SK-N-MC (cell line): ENCODE measurements at regions not wholly inside any gene's neighbourhood (a gene's known extent, or its start where the extent isn't known, plus 50 kb on each side); places are given as distances from the start of the nearest gene placed in this dataset.
"Not testable (repeated sequence)": the region's sequence is repeated elsewhere in the genome, so short reads cannot be mapped to it uniquely, and the experiment has no call there.

Source experiments
- EZH2 ChIP-seq: fragments of 200-600 bp; sonication (generic); IDR thresholded peaks from one replicate; pipeline ENCODE4 v1.6.1; 2017; ENCODE audit warnings: antibody characterized with exemption
- POLR2AphosphoS5 ChIP-seq: IDR thresholded peaks from 2 replicates; pipeline ENCODE4 v1.6.1; 2012; ENCODE audit warnings: mild to moderate bottlenecking, low read depth, low read length, borderline replicate concordance

DNA sequence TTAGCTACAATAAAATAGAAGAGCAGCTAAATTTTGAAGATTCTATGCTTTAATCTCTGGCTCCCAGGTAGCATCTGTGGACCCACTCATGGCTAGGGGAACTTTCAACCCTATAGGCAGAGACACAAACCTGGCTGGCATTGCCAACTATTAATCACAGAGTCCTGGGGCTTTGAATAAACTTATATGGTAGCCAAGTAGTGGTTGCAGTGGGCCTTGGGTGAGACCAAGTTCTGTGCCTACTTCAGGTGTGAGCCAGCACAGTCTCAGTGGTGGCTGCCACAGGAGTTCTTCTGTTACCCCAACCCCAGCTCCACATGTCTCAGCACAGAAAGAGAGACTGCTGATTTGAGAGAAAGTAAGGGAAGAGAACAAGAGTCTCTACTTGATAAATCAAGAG lies 1626.5 kb downstream of the SPATA31A7 start:
- not testable (repeated sequence) for TF ChIP-seq POLR2AphosphoS5, EZH2
